ENCODE measurements at regions not wholly inside any gene's neighbourhood (a gene's known extent, or its start where the extent isn't known, plus 50 kb on each side); places are given as distances from the start of the nearest gene placed in this dataset.

- H3K4me3 ChIP-seq: no peak overlapping the region
- intact Hi-C loops (cut with micrococcal nuclease; ENCODE audit: unreplicated experiment): no loop called here
Observed at GRCh38 chr10:43871545-43871944, 222.9 kb upstream of the ZNF32 start.

DNA sequence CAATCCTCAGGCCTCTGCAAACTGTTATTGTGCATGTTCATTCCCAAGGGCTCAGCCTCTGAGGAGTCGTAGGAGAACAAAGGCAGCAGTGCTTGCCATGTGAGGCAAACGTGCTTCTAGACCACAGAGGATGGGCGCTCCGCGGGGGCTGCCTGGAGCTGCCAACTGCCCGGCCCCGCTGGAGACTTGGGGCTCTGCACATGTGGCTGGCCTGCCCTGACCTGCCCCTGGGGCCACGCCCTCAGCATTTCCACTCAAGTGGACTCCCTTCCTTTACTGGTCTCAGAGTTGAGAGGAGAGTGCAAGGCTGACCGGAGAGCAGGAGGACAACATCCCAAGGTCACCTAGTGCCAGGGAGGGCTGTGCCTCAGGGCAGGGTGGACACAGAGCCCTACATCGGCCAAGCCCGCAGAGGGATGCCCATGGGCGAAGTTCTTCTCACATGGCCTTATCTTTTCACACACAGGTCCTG lies 222.3 kb upstream of the ZNF32 start:
- Histone ChIP-seq H3K27ac (no peak overlapping the region), H3K79me2 (ENCODE audit: low read depth) (no peaks in the 10 kb centered on the region), H3K9me2 (ENCODE audit: insufficient read depth) (no peaks in the 10 kb centered on the region), H3K27me3 (ENCODE audit: insufficient read depth, low read depth) (peaks cover 38% of the 10 kb centered on the region), H3K4me1 (replicated peaks; ENCODE audit: insufficient read depth) (no peaks in the 10 kb centered on the region), H3F3A (ENCODE audit: insufficient read depth, low read depth) (no peaks in the 10 kb centered on the region), H4K20me1 (ENCODE audit: insufficient read depth) (no peaks in the 10 kb centered on the region), H3K36me3 (ENCODE audit: low read depth) (no peaks in the 10 kb centered on the region), H3K4me3 (no peak overlapping the region), H2AFZ (no peak overlapping the region), H3K4me2 (no peak overlapping the region), H3K9me3 (ENCODE audit: insufficient read depth, low read depth) (no peaks in the 10 kb centered on the region)
- no peak for TF ChIP-seq CTCF (conservative IDR thresholded peaks at IDR 0.05)
- no peak for TF ChIP-seq EZH2 (IDR thresholded peaks at IDR 0.05; ENCODE audit: low read depth)
- intact Hi-C loops (cut with micrococcal nuclease; ENCODE audit: unreplicated experiment): no loop called here
- CTCF ChIA-PET: no interaction called here
- no TSS peak for BruUV-seq (replicated peaks)
- no peak for DNase-seq
- POLR2A ChIA-PET (ENCODE audit: unreplicated experiment): no interaction called here

More at GRCh38 chr10:43871545-43871944, 222.9 kb upstream of the ZNF32 start:
- H3K79me2 ChIP-seq (ENCODE audit: low read depth): no peaks in the 10 kb centered on the region
- H3K36me3 ChIP-seq (ENCODE audit: low read depth): no peaks in the 10 kb centered on the region
- no peaks in the 10 kb centered on the region for H3K4me1 ChIP-seq (replicated peaks; ENCODE audit: insufficient read depth)
- H3K4me2 ChIP-seq: no peak overlapping the region
- no peak overlapping the region for H3K27ac ChIP-seq
- TF ChIP-seq EZH2 (IDR thresholded peaks at IDR 0.05; ENCODE audit: low read depth): no peak
- TF ChIP-seq CTCF (conservative IDR thresholded peaks at IDR 0.05): no peak
- POLR2A ChIA-PET (ENCODE audit: unreplicated experiment): no interaction called here
- CTCF ChIA-PET: no interaction called here
- no peaks in the 10 kb centered on the region for H4K20me1 ChIP-seq (ENCODE audit: insufficient read depth)
- H3F3A ChIP-seq (ENCODE audit: insufficient read depth, low read depth): no peaks in the 10 kb centered on the region
- H3K27me3 ChIP-seq (ENCODE audit: insufficient read depth, low read depth): peaks cover 44% of the 10 kb centered on the region
- H3K9me3 ChIP-seq (ENCODE audit: insufficient read depth, low read depth): no peaks in the 10 kb centered on the region
- no peak for DNase-seq
- no peak overlapping the region for H2AFZ ChIP-seq
- no peaks in the 10 kb centered on the region for H3K9me2 ChIP-seq (ENCODE audit: insufficient read depth)
- no TSS peak for BruUV-seq (replicated peaks)

DNA sequence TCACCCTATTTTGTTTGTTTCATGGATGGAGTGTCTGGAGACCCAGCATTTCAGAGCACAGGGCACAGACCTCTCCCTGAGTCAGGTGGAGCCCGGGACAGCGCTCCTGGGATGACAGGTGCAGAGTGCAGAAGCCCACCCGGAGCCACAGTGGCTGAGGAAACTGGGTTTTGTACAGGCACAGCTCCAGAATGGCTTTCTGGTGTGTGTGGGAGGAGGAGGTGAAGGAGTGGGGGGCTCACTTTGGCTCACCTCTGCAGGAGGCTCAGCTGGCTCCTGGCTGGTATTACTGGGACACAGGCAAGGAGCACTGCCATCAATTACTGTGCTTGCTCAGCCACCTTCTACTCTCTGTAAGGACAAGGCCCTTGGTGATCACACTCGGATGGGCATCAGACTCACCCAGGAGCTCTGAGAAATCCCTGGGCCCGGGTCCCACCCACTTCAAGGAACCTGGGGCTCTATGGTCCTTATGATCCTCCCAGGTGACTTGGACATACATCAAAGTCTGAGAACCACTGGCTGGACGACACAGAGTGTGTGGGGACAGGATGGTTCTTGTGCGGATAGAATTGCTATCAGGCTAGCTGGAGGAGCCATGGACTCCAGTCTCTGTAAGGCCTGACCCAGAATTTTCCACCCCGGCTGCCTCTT lies 221.1 kb upstream of the ZNF32 start:
- H3K4me2 ChIP-seq: no peak overlapping the region
- H3K9me2 ChIP-seq (ENCODE audit: insufficient read depth): no peaks in the 10 kb centered on the region
- ChIA-PET POLR2A (ENCODE audit: unreplicated experiment) (no interaction called here), CTCF (no interaction called here)
- intact Hi-C loops (cut with micrococcal nuclease; ENCODE audit: unreplicated experiment): no loop called here
- DNase-seq: no peak
- no peaks in the 10 kb centered on the region for H3F3A ChIP-seq (ENCODE audit: insufficient read depth, low read depth)
- no peak overlapping the region for H3K27ac ChIP-seq
- no peaks in the 10 kb centered on the region for H3K79me2 ChIP-seq (ENCODE audit: low read depth)
- no peaks in the 10 kb centered on the region for H3K36me3 ChIP-seq (ENCODE audit: low read depth)
- peaks cover 30% of the 10 kb centered on the region for H3K27me3 ChIP-seq (ENCODE audit: insufficient read depth, low read depth)
- H3K4me1 ChIP-seq (replicated peaks; ENCODE audit: insufficient read depth): no peaks in the 10 kb centered on the region
- TF ChIP-seq EZH2 (IDR thresholded peaks at IDR 0.05; ENCODE audit: low read depth): no peak
- TF ChIP-seq CTCF (conservative IDR thresholded peaks at IDR 0.05): no peak
- H4K20me1 ChIP-seq (ENCODE audit: insufficient read depth): no peaks in the 10 kb centered on the region
- no peaks in the 10 kb centered on the region for H3K9me3 ChIP-seq (ENCODE audit: insufficient read depth, low read depth)
- no peak overlapping the region for H3K4me3 ChIP-seq
- BruUV-seq (replicated peaks): no TSS peak
- no peak overlapping the region for H2AFZ ChIP-seq

Measured in PC-9 (cell line).